Prostate gland (tissue), 2 donors: ENCODE measurements at regions not wholly inside any gene's neighbourhood (a gene's known extent, or its start where the extent isn't known, plus 50 kb on each side); places are given as distances from the start of the nearest gene placed in this dataset.

Experiments used
- DNase-seq: peaks from one replicate; pipeline ENCODE4 v3.0.0-alpha.2; 2019; ENCODE audit warnings: low spot score
- H3K27ac ChIP-seq, 2 donors: fragments of 200-600 bp; sonication (generic); 2 replicates each; pipeline ENCODE4 v1.5.1; 2017 to 2019
- H3K27me3 ChIP-seq: fragments of 200-600 bp; sonication (generic); replicated peaks from 2 replicates; pipeline ENCODE4 v1.5.1; 2019; ENCODE audit not compliant: insufficient read depth
- H3K36me3 ChIP-seq, 2 donors: fragments of 200-600 bp; sonication (generic); 1 replicate in 1 of 2; 2 replicates in 1 of 2; pipeline versions ENCODE4 v1.5.1 to v1.8.1; 2017 to 2019
- H3K4me1 ChIP-seq: fragments of 200-600 bp; sonication (generic); replicated peaks from 2 replicates; pipeline ENCODE4 v1.5.1; 2019
- H3K4me3 ChIP-seq, 2 donors: fragments of 200-600 bp; sonication (generic); 2 replicates each; pipeline ENCODE4 v1.5.1; 2017 to 2019
- H3K9me3 ChIP-seq: fragments of 200-600 bp; sonication (generic); 2 replicates; pipeline ENCODE4 v1.5.1; 2017
- CTCF ChIP-seq, 4 experiments: fragments of 200-600 bp in 2 of 4; fragments of 450-650 bp in 2 of 4; sonication (generic) in 2 of 4; IDR thresholded peaks; 1 replicate in 3 of 4; 2 replicates in 1 of 4; pipeline ENCODE4 v1.5.1; 2016 to 2019; ENCODE audit warnings: antibody characterized with exemption in 4 of 4, mild to moderate bottlenecking in 2 of 4, moderate library complexity in 2 of 4
- POLR2A ChIP-seq: fragments of 450-650 bp; IDR thresholded peaks from one replicate; pipeline ENCODE4 v1.6.1; 2016; ENCODE audit warnings: antibody characterized with exemption, mild to moderate bottlenecking
- POLR2AphosphoS5 ChIP-seq: sonication (generic); formaldehyde crosslinking; IDR thresholded peaks from one replicate; pipeline ENCODE4 v1.6.1; 2017; ENCODE audit warnings: antibody characterized with exemption
- WGBS: methylation state at CpG from one replicate; pipeline ENCODE4 v1.1.5; 2018; 5-methylcytosine and 5-hydroxymethylcytosine counted together
- intact Hi-C: fragments of 100-400 bp; cut with DNase I; formaldehyde crosslinking; loops from one replicate; pipeline ENCODE4 v1.14.2; 2022

GRCh38 chr15:62698646-62699045 is 343.9 kb upstream of the TPM1 start:
- no peak for DNase-seq
- intact Hi-C loops: no loop called here
- no peaks in the 10 kb centered on the region for H3K27me3 ChIP-seq

GRCh38 chr15:62706317-62706716 is 336.2 kb upstream of the TPM1 start:
- WGBS: 41% methylated on average over 2 of the region's 2 CpGs
- TF ChIP-seq POLR2AphosphoS5 (no peak), POLR2A (no peak), CTCF (IDR thresholded peaks at IDR 0.05) (no peak)

More at GRCh38 chr15:62698646-62699045, 343.9 kb upstream of the TPM1 start:
- H3K36me3 ChIP-seq: no peaks in the 10 kb centered on the region
- H3K4me1 ChIP-seq: no peaks in the 10 kb centered on the region
- H3K4me3 ChIP-seq: no peak overlapping the region
- TF ChIP-seq POLR2A (no peak), POLR2AphosphoS5 (no peak), CTCF (IDR thresholded peaks at IDR 0.05) (no peak)
- no peak overlapping the region for H3K27ac ChIP-seq
- no peaks in the 10 kb centered on the region for H3K9me3 ChIP-seq
- 94% methylated on average over 8 of the region's 8 CpGs for WGBS

GRCh38 chr15:62708470-62708869 is 334.1 kb upstream of the TPM1 start:
- intact Hi-C loops: no loop called here
- no peaks in the 10 kb centered on the region for H3K36me3 ChIP-seq
- WGBS: over 99% methylated on average over 16 of the region's 16 CpGs

More at GRCh38 chr15:62706317-62706716, 336.2 kb upstream of the TPM1 start:
- intact Hi-C loops: no loop called here
- no peaks in the 10 kb centered on the region for H3K27me3 ChIP-seq
- DNase-seq: no peak
- no peaks in the 10 kb centered on the region for H3K4me1 ChIP-seq
- no peaks in the 10 kb centered on the region for H3K9me3 ChIP-seq
- H3K27ac ChIP-seq: no peak overlapping the region
- H3K36me3 ChIP-seq: no peaks in the 10 kb centered on the region
- no peak overlapping the region for H3K4me3 ChIP-seq

GRCh38 chr15:62709261-62709660 is 333.3 kb upstream of the TPM1 start:
- no peak overlapping the region for H3K27ac ChIP-seq
- no peak for DNase-seq
- H3K27me3 ChIP-seq: no peaks in the 10 kb centered on the region
- H3K4me3 ChIP-seq: no peak overlapping the region
- no peaks in the 10 kb centered on the region for H3K36me3 ChIP-seq
- no peak for TF ChIP-seq POLR2AphosphoS5
- TF ChIP-seq CTCF (IDR thresholded peaks at IDR 0.05): no peak
- no peak for TF ChIP-seq POLR2A
- H3K4me1 ChIP-seq: no peaks in the 10 kb centered on the region
- no peaks in the 10 kb centered on the region for H3K9me3 ChIP-seq
- intact Hi-C loops: no loop called here
- 96% methylated on average over 3 of the region's 3 CpGs for WGBS

More at GRCh38 chr15:62708470-62708869, 334.1 kb upstream of the TPM1 start:
- H3K9me3 ChIP-seq: no peaks in the 10 kb centered on the region
- no peak for TF ChIP-seq POLR2A
- TF ChIP-seq POLR2AphosphoS5: no peak
- TF ChIP-seq CTCF (IDR thresholded peaks at IDR 0.05): no peak
- DNase-seq: no peak
- no peak overlapping the region for H3K27ac ChIP-seq
- no peak overlapping the region for H3K4me3 ChIP-seq
- H3K4me1 ChIP-seq: no peaks in the 10 kb centered on the region
- H3K27me3 ChIP-seq: no peaks in the 10 kb centered on the region

- H3K27ac ChIP-seq: no peak overlapping the region
- no peaks in the 10 kb centered on the region for H3K27me3 ChIP-seq
- H3K4me3 ChIP-seq: no peak overlapping the region
- no peak for TF ChIP-seq CTCF (IDR thresholded peaks at IDR 0.05)
- TF ChIP-seq POLR2A: no peak
- no peak for TF ChIP-seq POLR2AphosphoS5
- no peaks in the 10 kb centered on the region for H3K4me1 ChIP-seq
- intact Hi-C loops: no loop called here
- 94% methylated on average over 11 of the region's 11 CpGs for WGBS
- no peak for DNase-seq
- H3K9me3 ChIP-seq: no peaks in the 10 kb centered on the region
- no peaks in the 10 kb centered on the region for H3K36me3 ChIP-seq
Observed at GRCh38 chr15:62711691-62712454, 330.7 kb upstream of the TPM1 start.
